ENCODE measurements at regions not wholly inside any gene's neighbourhood (a gene's known extent, or its start where the extent isn't known, plus 50 kb on each side); places are given as distances from the start of the nearest gene placed in this dataset.

DNA sequence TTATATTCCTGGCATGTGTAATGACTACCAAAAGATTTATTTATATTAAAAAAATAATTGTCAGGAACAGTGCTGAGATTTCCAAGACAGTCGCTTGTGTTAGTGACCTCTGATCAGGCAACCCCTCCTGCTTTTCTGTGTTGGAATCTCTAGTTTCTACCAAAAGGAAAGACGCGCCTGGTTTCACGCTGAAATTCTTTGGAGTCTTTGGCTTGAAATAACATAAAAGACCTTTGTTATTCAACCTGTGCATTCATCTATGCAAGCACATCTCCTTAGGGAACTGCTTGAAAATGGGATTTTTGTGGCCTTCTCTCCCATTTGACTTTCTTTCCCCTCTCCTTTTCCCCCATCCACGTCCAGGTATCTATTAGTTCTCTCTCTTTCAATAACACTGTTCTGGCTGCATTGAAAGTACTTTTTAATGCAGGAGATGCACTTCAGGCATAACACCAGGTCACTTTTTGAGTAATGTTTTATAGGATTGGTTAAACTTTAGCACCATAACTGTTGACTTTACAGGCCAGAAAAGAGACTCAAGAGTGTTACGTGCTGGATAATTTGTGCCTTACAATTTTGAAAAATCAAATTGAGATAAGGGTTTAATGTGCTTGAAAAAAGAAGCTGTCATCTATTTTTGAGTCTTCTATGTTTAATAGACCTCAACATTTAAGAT lies 172.7 kb downstream of the GPAT3 start:
- TF ChIP-seq EZH2 (IDR thresholded peaks at IDR 0.05; ENCODE audit: low read depth, unreplicated experiment), result no peak
- no peak for TF ChIP-seq ZNF331 (CRISPR knock-in tag; IDR thresholded peaks at IDR 0.05; ENCODE audit: low read depth)
- TF ChIP-seq CTCF (conservative IDR thresholded peaks at IDR 0.05; ENCODE audit: low read depth in 2 of 2), result no peak
- TF ChIP-seq POLR2AphosphoS5 (IDR thresholded peaks at IDR 0.05; ENCODE audit: low read depth), result no peak
- TF ChIP-seq CREB1 (CRISPR knock-in tag; IDR thresholded peaks at IDR 0.05; ENCODE audit: low read depth), result no peak
- no peak for TF ChIP-seq REST (IDR thresholded peaks at IDR 0.05; ENCODE audit: unreplicated experiment)
- TF ChIP-seq JUNB (IDR thresholded peaks at IDR 0.05; ENCODE audit: unreplicated experiment), result no peak
- no peak for TF ChIP-seq EZH2phosphoT487 (IDR thresholded peaks at IDR 0.05; ENCODE audit: unreplicated experiment)

Measured in GM23338 (cell line).